Right kidney (tissue), 1 donor: ENCODE measurements at regions not wholly inside any gene's neighbourhood (a gene's known extent, or its start where the extent isn't known, plus 50 kb on each side); places are given as distances from the start of the nearest gene placed in this dataset.

Source experiments
- DNase-seq: peaks from one replicate; pipeline ENCODE4 v3.0.0-alpha.2; 2016

DNA sequence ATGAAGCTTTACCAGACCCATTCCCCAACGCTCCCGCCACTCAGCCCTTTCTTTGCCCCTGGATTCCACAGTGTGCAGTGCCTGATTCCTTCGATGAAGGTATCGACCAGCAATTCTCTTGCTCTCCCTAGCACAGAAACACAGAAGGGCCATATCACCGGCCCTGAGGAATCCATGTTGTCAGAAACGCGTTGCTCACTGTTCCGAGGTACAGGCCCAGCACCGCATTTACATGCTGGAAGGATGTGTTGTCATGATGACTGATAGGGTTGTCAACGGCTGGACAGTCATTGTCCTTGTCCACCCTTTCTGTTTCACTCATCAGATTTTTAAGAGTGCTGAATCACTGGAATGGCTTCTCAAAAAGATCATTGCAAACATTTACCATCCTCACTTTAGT lies 57.2 kb upstream of the GPR6 start:
- no peak for DNase-seq

- no peak for DNase-seq
Measured at GRCh38 chr6:109922851-109923250, 55.3 kb upstream of the GPR6 start.

DNA sequence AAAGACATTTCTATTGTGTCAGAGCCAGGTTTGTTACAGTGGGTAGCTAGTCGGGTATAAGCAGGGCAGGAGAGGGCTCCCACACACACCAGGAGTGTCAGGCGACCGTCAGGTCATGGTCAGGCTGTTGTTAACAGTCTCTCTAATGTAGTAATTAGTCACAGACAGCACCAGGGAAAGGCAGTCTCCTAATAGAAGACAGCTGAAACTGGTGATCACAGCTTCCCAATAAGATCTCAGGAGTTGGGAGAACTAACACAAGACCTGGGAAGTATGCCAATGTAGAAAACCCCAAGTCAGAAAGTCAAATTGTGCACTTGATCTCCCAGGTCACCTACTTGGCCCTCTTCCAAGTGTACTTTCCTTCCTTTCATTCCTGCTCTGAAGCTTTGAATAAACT lies 53.0 kb upstream of the GPR6 start:
- DNase-seq = peak; percentile 4

DNA sequence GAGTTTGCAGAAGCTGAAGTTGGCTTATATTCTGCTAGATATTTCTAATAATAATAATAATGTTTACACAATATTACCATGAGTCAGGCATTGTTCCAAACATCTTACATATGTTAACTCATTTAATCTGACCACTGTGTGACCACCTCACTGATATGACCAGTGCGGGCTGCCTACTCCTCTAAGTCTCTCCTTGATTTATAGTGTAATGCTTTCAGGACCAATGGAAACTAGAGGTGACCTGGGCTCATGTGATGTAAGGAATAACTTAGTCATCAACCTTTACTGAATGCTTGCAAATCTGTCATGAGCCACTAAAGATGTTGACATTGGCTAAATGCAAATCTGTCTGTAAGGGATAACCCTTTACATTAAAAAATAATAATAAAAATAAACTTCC lies 51.1 kb upstream of the GPR6 start:
- DNase-seq = no peak
